GM21381 (cell line): ENCODE measurements at regions not wholly inside any gene's neighbourhood (a gene's known extent, or its start where the extent isn't known, plus 50 kb on each side); places are given as distances from the start of the nearest gene placed in this dataset.

Source experiments
- ATAC-seq: cut with Tn5 transposase; IDR thresholded peaks from one replicate; pipeline ENCODE4 v1.9.1; 2021; ENCODE audit warnings: mild to moderate bottlenecking, moderate library complexity; ENCODE audit not compliant: unreplicated experiment

DNA sequence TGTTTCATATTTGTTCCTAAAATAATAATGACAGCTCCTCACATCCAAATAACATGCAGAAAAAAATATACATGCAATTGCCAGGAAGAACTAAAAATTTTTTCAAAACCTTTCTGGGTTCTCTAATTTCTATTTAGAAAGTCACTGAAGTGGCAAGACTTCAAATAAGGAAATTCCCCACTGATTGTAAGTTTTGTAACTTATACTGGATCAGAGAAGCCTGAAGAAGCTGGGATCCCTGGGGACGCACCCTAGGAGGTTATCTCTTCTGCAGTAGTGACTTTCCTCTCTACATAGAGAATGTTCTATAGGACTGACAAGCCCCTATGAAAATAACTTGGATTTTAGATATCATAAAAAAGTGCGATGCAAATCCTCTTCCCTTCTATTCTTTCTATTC, 182.6 kb downstream of the MRPL39 start:
- ATAC-seq: no peak

DNA sequence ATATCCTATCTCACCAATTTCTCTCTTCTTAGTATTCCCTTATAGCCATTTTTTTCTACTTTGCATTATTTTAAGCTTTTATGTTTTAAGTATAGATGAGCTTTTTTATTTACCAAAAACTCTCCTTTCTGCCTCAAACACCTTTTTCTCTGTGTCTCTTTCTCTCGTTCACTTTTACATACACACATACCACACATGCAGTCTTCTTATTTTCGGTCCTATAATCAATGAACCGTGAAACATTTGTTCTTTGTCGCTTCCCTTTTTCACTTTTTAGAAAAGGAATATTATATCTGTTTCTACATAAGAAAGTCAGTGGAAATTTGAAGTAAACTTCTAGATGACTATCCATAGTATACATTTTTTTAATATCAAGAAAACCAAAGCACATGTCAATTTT, 183.2 kb downstream of the MRPL39 start:
- no peak for ATAC-seq

DNA sequence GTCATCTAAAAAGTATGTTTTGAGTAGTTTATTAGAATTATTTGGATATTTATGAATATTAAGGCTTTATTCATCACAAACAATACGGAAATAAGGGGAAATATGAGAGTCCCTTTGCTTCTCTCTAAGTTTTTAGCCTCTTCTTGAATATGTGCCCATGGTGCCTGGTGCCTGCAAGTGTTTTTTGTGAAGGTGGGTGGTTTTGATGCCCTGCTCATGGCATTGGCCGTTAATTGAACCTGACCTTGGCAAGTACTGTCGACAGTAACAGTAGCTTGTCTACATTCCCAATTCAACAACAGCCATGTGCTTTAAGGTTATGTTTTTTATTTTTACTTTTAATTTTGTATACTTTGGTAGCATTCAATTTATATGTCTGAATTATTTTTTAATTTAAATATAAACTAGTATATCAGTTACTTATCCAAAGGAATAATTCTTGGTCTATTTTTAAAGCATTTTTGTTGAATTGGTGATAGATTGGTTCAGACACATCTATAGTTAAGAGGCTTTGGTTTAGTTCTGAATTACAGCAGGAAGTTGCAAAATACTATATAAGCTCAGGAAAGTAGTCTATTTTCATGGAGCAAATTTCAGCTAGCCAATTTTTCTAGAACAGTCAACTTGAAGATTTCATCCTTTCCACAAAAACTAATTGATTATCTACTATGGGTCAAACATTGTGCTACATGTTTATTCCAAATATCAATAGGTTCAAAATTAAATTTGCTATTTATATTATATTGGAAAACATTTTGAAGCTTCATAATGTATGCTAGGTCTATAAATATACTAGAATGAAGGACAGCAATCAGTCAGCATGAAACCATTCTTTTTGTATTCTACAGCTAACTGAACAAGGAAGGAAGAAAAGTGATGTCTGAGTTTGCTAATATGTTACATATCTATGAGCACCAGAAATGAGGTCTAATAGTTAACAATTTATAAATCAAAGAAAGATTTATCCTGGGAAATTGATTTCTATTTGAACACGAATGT, 184.4 kb downstream of the MRPL39 start:
- ATAC-seq: no peak

DNA sequence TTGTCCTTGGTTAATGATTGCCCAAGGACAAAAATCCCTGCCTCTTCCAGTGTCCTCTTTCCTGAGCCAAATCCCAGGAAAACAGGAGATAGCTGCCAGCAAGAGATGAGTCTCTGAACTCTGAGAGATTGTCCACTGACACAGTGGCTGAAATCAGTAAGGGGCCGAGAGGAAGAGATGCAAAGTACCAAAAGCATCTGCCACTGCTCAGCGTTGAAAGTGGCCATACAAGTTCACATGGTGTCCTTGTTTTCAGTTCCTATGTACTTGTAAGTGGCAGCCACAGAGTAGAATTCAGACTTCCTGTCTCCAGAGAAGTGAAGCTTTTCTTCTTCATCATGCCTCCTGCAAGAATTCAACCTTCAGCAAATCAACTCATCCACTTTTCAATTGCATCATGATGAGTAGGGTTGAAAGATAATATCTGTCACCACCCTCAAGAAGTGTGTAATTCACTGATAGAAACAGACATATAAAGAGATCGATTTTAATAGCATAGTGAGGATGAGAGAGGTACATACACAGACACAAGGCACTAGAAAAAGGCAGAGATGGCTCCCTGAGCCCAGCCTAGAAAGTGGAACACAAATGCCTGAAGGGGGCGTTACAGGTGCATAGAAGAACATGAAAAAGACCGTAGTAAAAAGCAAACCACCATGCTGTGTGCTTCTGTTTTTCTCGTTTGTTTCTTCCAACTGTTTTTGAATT, 185.8 kb downstream of the MRPL39 start:
- ATAC-seq: peak; percentile 68

DNA sequence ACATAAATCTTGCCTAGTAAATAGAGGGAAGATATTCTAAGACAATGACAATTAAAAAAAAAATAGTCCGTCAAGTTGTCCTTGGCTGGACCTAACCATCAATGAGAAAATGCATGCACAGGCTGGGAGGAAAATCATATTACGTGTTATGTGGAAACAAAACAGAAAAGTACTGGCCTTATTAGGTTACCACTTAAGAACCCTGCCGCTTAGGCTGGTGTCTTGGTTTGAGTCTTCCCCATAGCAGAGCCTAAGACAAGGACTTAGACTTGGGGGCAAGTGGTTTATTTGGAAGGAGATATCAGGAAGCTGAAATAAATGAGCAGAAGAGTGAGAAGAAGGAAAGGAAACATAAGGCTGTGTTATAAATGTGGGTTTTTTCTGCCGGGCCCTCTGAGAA, 186.4 kb downstream of the MRPL39 start:
- no peak for ATAC-seq

DNA sequence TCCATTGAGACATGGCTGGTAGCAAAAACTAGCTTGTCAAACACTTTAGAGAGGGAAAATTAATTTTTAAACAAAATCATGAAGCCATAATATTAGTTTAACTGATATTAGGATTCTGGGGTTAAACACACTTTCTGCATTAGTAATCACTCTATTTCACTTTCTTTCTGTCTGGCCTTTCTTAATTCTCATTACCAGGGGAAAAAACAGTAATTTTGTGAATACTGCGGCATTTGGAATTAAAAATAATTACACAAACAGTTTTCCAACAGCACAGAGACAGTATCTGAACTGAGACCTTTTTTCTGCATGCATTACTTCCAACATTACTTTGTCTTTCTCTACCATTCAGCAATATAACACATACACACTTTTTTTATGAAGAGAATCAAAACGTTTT, 190.6 kb downstream of the MRPL39 start:
- no peak for ATAC-seq

DNA sequence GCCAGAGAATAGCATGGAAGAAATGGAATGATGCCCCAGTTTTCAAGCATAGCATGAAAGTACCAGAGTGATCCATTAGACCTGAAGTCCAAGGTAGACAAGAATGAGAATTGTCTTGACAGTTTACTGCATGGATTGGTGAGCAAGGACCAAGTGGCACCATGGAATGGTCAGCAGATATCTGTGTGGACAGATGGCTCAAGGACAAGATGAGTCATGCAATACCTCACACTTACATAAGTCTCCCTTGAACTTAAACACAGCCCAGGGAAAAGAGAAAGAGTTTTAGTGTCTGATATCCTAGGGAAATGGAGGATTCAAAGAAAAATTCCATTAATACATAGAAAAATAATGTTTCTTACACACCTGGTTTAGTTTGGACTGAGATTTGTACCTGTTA, 195.2 kb downstream of the MRPL39 start:
- ATAC-seq: no peak

DNA sequence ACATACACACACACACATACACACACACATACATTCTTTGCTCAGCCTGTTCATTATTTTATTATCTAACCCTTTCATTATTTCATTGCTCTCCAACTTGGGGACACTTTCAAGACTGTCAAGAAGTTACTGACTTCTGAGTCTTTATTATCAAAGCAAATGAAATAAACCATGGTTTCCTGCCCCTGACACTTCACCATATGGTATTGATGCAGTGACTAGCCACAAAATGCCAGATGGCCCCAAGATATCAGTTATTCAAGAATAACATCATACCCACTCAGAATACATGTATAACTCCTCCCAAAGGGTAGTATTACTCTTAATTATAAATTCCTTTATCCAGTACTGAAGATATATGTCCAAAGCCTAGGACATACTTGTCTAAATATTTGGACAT, 197.3 kb downstream of the MRPL39 start:
- no peak for ATAC-seq

DNA sequence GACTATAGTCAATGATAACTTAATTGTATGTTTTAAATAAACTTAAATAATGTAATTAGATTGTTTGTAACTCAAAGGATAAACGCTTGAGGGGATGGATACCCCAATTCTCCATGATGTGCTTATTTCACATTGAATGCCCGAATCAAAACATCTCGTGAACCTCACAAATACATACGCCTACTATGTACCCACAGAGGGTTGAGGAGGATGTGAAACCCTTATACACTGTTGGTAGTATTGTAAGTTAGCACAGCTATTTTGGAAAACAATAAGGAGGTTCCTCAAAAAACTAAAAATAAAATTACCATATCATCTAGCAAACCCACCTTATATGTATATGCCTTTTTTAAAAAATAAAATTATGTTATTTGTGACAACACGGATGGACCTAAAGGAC, 198.6 kb downstream of the MRPL39 start:
- no peak for ATAC-seq

DNA sequence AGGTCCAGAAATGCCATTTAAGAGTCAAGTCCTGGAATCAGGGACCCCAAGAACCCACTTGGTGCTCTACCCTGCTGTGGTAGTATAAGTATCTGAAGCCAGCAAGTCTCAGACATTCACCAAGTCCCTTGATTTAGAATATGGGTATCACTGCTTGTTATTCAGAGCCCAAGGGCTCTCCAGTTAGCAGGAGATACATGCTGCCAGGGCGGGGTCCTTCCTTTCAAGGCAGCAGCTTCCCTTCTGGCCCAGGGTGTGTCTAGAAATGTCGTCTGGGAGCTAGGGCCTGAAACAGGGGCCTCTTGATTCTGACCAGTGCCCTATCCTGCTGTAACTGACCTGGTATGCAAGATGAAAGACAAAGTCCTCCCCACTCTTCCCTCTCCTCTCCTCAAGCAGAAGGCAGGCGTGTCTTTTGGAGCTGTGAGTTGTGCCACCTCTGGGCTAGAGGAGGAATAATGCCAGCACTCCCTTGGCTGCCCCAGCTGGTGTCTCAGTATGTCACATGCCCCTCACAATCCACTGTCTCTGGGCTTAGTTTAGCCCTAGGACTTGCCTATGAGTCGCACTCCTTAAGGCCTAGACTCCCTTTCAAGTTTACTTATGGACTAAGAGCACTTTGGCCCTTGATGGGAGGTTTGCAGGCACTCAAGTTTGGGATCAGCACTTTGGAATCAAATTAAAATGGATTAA, 200.2 kb downstream of the MRPL39 start:
- no peak for ATAC-seq

DNA sequence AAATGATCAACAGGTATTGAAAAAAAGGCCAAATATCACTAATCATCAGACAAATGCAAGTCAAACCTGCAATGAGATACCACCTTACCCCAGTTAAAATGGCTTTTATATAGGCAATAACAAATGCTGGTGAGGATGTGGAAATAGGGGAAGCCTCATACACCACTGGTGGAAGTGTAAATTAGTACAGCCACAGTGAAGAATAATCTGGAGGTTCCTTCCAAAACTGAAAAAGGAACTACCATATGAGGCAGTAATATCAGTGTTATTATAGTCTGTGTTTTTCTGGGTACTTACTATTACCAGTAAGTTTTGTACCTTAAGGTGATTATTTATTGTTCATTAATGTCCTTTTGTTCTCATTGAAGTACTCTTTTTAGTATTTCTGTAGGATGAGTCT, 201.3 kb downstream of the MRPL39 start:
- no peak for ATAC-seq

DNA sequence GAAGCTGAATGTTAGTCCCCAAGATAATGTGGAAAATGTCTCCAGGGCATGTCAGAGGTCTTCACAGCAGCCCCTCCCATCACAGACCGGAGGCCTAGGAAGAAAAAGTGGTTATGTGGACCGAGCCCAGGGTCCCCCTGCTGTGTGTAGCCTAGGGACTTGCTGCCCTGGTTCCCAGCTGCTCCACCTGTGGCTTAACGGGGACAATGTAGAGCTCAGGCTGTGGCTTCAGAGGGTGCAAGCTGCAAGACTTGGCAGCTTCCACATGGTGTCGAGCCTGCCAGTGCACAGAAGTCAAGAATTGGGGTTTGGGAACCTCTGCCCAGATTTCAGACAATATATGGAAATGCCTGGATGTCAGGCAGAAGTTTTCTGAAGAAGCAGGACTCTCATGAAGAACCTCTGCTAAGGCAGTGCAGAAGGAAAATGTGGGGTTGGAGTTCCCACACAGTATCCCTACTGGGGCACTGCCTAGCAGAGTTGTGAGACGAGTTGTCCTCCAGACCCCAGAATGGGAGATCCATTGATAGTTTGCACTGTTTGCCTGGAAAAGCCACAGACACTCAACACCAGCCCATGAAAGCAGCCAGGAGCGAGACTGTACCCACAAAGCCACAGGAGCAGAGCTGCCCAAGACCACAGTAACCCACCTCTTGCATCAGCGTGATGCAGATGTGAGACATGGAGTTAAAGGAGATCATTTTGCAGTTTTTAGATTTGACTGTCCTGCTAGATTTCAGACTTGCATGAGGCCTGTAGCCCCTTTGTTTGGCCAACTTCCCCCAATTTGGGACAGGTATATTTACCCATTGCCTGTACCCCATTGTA, 204.9 kb downstream of the MRPL39 start:
- ATAC-seq: no peak

DNA sequence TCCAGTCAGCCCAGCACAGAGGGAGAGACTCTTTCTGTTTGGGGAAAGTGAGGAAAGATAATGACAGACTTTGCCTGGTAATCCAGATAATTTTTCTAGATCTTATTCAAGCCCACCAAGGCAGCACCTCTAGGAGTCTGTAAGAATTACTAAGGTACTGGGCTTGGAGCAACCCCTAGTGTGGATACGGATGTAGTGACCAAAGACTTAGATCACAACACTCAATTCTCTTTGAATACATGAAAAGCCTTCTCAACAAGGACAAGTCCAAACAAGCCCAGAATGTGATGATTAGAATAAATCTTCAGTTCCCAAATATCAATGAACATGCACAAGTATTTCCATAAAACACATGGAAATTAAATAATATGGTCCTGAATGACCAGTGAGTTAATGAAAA, 206.9 kb downstream of the MRPL39 start:
- no peak for ATAC-seq

DNA sequence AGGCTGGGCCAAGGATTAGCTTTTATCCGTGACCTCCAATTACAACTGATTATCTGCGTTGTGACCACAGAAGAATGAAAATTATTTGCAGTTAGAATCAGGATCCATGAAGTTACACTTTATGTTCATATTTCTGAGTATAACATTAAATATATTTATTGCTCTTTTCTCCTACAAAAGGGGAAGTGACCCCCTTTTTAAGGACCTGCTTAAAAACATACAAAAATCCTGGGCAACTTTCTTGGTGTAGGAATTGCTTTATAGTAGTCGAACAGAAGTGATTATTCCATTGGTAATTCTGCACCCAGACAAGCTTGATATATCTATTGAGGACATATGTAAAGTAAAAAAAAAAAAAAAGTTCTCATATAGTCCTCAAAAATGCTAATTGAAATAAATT, 208.7 kb downstream of the MRPL39 start:
- no peak for ATAC-seq

DNA sequence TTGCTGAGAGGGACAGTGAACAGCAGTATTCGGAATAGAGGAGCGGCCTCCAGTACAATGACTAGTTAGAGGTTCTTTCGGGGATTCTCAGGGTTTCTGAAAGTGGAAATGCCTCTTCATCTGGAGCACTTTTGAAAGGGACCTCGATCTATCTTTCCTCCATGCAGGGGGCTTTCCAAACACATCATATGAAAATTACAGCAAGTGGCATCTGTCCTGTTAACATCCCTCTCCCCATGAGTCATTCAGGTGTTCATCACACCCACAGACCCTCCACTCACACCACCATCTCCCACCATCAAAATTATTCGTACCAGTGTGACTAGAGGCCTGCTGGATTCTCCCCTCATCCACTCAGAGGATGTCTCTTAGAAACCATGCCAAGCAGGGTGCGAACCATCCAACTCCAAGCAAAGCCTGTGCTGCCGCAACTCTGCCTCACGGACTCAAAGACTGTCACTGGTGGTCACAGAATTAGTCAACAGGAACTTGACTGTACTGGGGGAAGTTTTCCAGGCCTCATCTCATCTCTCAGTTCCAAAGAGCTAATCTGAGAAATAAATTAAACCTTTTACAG, 211.1 kb downstream of the MRPL39 start:
- peak; percentile 87 for ATAC-seq

DNA sequence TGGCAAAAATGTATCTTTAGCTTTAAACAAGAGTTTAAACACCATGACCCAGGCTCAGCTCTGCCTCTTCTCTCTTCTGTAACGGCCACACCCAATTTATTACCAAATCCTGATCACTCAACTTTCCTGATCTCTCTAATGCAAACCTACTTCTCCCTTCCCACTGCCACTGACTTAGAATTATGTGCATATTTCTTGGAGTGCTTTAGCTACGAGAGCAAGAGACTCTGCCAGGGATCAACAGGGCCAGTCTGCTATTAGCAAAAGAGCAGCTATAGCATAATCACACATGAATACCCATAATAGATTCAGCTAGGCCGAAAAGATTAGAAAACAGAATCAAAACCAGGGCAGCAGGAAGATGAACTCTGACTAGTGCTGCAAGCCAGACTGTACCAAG, 215.5 kb downstream of the MRPL39 start:
- ATAC-seq: no peak

DNA sequence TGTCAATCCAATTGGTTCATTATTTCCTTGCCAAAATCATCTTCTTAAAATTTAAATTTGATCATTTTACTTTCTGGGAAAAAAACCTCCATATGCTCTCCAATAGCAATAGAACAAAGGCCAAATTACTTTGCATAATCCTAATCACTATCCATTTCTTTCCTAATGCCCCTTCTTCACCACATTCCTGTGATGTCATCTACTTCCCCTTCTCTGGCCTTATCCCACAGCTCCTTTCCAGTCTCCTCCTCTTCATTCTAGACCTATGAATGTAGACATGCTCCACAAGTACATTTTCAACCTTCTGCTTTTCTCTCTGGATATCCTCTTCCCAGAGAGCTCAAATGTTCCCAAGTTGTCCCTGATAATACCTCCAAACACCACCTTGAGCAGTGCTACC, 216.6 kb downstream of the MRPL39 start:
- ATAC-seq: no peak

DNA sequence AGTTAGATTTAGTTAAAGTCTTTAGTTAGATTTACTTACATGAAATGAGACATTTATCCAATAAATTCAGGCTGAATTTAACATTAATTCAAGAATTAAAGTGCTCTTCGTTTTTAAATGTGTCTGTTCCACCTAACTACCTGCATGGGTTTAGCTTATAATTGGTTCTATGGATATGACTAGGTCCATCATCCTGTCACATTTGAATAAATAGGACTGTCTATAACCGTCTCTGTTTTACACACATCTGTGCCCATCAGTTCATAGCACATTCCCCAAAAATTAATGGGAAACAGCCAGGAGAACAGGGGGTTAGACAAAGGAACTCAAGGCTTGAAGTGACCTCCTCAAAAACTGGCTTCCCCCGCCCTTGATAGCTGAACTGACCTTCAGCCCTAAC, 219.6 kb downstream of the MRPL39 start:
- no peak for ATAC-seq

DNA sequence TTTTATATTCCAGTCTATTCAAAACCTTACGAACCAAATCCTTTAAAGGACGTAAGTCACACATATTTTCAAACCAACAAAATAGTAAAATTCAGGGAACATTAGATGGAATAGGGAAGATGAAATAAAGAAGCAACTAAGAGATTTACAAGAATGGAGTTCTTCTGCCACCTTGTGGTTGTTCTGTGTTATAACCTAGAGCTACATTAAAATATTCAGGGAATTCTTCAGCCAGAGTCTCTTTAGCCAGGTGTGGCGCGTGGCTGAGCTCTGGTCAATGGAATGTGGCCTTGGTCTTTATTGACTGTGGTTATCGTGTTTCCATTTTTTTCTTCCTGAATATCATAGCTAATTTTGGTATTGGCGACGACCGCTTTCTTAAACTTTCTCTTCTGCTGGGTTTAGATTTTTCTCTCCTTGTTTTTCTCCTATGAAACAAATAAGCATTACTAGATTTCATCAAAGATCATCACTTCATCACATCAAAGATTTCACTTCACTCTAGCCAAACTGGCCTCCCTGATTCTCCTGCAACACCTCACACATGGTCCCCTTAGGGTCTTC, 221.3 kb downstream of the MRPL39 start:
- ATAC-seq: no peak

DNA sequence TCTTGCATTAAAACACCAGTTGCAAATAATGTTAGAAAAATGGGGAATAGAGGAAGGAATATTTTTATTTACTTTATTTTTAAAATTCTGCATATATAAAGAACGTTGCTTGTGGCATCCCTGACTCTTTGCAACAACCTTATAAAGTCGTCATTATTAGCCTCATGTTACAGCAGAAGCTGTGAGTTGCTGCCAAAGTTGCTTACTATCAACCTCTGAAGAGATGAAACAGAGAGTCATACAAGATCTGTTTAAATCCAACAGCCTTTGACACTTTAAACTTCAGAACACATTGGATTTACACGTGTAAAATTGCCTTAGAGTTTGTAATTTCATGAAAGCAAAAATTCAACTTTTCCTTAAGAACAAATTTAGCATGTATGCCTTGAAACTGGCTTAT, 221.9 kb downstream of the MRPL39 start:
- no peak for ATAC-seq
